GM12891 (cell line): ENCODE measurements at regions not wholly inside any gene's neighbourhood (a gene's known extent, or its start where the extent isn't known, plus 50 kb on each side); places are given as distances from the start of the nearest gene placed in this dataset.

Source experiments
- PAX5 ChIP-seq: IDR thresholded peaks from 2 replicates; pipeline ENCODE4 v1.6.1; 2011; ENCODE audit warnings: low read length, moderate library complexity, mild to moderate bottlenecking; ENCODE audit not compliant: insufficient read depth, severe bottlenecking
- POLR2A ChIP-seq: IDR thresholded peaks from 2 replicates; pipeline ENCODE4 v1.6.1; 2011; ENCODE audit warnings: low read depth, low read length, control low read depth
- POLR2AphosphoS5 ChIP-seq: IDR thresholded peaks from 2 replicates; pipeline ENCODE4 v1.6.1; 2011; ENCODE audit warnings: low read depth, low read length, control low read depth
- SPI1 ChIP-seq: IDR thresholded peaks from 2 replicates; pipeline ENCODE4 v1.6.1; 2011; ENCODE audit warnings: low read depth, low read length, control low read depth
- TAF1 ChIP-seq: IDR thresholded peaks from 2 replicates; pipeline ENCODE4 v1.6.1; 2011; ENCODE audit warnings: low read depth, low read length, control low read depth

DNA sequence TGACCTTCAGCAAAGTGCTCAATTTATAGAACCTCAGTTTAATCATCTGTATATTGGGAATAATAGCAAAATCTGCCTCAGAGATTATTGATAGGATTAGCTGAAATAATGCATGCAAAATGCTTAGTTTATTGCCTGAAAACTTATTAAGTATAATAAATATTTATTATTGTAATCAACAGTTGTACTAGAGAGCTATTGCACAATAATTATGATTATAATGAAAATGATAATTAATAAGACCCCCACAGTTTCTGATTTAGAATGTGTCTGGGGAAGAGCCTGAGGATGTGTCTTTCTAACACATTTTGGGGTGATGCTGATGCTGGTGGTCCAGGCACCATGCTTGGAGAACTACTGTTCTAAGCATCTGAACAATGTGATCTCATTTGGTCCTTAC is 419.6 kb downstream of the NPIPA7 start:
- TF ChIP-seq POLR2AphosphoS5 (no peak), POLR2A (no peak), TAF1 (no peak), SPI1 (no peak), PAX5 (no peak)
